CD4-positive, alpha-beta T cell treated with Interleukin-17A for 1 hour (primary cell): ENCODE measurements at regions not wholly inside any gene's neighbourhood (a gene's known extent, or its start where the extent isn't known, plus 50 kb on each side); places are given as distances from the start of the nearest gene placed in this dataset.

Experiments used
- DNase-seq: peaks from one replicate; pipeline ENCODE4 v3.0.0-alpha.2; 2020

- DNase-seq = no peak
Measured at GRCh38 chr2:120685066-120685973, 50.3 kb upstream of the GLI2 start.
